ENCODE measurements at regions not wholly inside any gene's neighbourhood (a gene's known extent, or its start where the extent isn't known, plus 50 kb on each side); places are given as distances from the start of the nearest gene placed in this dataset.

DNA sequence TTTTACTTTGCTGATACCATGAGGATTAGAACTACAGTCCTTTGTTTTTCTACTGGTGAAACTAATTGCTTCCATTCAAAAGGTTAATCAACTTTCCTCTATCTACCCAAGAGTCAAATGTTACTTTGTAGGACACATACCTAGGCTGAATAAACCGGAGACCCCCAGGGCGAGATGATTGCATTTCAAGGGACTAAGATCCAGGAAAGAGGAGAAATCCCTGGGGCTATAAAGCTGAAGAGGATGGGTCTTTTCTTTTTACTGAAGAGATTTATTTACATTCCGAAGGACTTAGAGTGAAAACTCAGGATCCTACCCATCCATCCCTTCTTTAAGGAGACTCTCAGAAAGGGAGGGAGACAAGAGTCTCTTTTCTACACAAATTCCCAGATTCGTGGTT, 331.9 kb downstream of the CDH19 start:
- 29% methylated on average over 4 of the region's 4 CpGs for WGBS (ENCODE audit: insufficient coverage, low coverage, low lambda C conversion rate, missing lambda C conversion rate)
- no peak overlapping the region for H3K4me3 ChIP-seq
- no peak overlapping the region for H3K27ac ChIP-seq
- H3K27me3 ChIP-seq: no peaks in the 10 kb centered on the region
- intact Hi-C loops (cut with DNase I): no loop called here
- TF ChIP-seq, protein P1, sequence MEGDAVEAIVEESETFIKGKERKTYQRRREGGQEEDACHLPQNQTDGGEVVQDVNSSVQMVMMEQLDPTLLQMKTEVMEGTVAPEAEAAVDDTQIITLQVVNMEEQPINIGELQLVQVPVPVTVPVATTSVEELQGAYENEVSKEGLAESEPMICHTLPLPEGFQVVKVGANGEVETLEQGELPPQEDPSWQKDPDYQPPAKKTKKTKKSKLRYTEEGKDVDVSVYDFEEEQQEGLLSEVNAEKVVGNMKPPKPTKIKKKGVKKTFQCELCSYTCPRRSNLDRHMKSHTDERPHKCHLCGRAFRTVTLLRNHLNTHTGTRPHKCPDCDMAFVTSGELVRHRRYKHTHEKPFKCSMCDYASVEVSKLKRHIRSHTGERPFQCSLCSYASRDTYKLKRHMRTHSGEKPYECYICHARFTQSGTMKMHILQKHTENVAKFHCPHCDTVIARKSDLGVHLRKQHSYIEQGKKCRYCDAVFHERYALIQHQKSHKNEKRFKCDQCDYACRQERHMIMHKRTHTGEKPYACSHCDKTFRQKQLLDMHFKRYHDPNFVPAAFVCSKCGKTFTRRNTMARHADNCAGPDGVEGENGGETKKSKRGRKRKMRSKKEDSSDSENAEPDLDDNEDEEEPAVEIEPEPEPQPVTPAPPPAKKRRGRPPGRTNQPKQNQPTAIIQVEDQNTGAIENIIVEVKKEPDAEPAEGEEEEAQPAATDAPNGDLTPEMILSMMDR (IDR thresholded peaks at IDR 0.05): no peak
- TF ChIP-seq POLR2A (IDR thresholded peaks at IDR 0.05): no peak
- H3K4me1 ChIP-seq: no peaks in the 10 kb centered on the region
- H3K36me3 ChIP-seq: no peaks in the 10 kb centered on the region
- H3K9me3 ChIP-seq: peaks cover 0 to 7% (median 0%) of the 10 kb centered on the region in 4 donors
- ATAC-seq (no peak), DNase-seq (no peak)

DNA sequence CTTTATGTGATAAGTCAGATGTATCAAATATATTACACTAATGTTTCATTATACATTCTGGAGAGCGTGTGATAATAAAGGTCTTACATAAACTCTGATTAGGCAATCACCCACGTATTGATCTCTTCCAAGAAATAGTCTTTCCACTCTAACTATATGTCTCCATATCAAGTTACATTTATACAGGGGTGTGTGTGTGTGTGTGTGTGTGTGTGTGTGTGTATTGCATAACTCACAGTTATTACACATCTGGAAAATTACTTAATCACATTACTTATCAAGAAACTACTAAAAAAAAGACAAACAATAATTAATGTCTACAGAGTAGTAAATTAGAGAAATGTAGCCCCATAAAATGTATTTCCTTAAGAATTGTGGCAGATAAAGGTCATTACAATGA, 339.8 kb downstream of the CDH19 start:
- TF ChIP-seq, protein P1 (IDR thresholded peaks at IDR 0.05): no peak
- TF ChIP-seq POLR2A (IDR thresholded peaks at IDR 0.05): no peak
- no peaks in the 10 kb centered on the region for H3K27me3 ChIP-seq
- intact Hi-C loops (cut with DNase I): no loop called here

DNA sequence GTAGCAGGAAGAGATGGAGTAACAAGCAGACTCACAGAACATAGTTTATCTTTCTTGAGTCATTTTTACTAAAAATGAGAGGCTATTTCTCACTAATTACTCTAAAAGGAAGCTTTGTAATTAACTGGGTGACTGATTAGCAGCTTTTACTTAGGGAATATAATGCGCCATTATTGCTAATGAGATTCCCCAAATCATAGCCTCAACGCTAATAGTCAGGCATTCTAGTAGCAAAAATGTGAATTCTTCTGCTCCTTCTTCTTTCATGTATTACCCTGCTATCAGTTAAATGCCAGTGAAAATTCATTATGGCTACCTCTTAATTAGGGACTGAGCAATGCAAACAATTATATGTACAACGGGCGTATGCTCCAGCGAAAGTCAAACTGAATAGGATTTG, 349.8 kb downstream of the CDH19 start:
- no peak for DNase-seq
- no peaks in the 10 kb centered on the region for H3K27me3 ChIP-seq
- intact Hi-C loops (cut with DNase I): no loop called here
- ATAC-seq: no peak
- TF ChIP-seq, protein P1 (IDR thresholded peaks at IDR 0.05): no peak
- no peak for TF ChIP-seq POLR2A (IDR thresholded peaks at IDR 0.05)
- no peaks in the 10 kb centered on the region for H3K9me3 ChIP-seq
- no peaks in the 10 kb centered on the region for H3K4me1 ChIP-seq
- no peaks in the 10 kb centered on the region for H3K36me3 ChIP-seq
- no peak overlapping the region for H3K4me3 ChIP-seq
- no peak overlapping the region for H3K27ac ChIP-seq
- WGBS (ENCODE audit: insufficient coverage, low coverage, low lambda C conversion rate, missing lambda C conversion rate): 62% methylated on average over 5 of the region's 5 CpGs

More for the DNA sequence above, 339.8 kb downstream of the CDH19 start:
- Histone ChIP-seq H3K4me1 (no peaks in the 10 kb centered on the region), H3K36me3 (no peaks in the 10 kb centered on the region), H3K27ac (no peak overlapping the region), H3K9me3 (peaks cover 0 to 7% (median 0%) of the 10 kb centered on the region in 4 donors), H3K4me3 (no peak overlapping the region)
- no peak for ATAC-seq
- WGBS (ENCODE audit: insufficient coverage, low coverage, low lambda C conversion rate, missing lambda C conversion rate): 27% methylated on average over 2 of the region's 2 CpGs
- DNase-seq: no peak

DNA sequence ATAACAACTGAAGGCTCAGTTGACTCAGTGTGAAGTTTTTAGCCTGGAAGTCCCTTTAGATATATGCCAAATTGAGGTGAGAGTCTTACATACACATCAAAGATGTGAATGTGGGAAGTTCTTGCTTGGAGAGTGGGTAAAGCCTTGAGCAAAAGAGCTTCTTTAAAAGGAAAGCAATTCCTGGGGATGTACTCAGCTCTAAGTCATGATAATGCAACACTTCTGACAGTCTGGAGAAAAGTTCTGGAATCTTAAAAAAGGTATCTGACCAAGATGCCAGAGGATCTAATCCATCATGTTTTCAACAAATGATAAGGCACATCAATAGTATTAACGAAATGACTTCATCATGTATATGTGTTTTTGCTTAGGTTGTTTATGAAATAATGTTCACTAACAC, 351.2 kb downstream of the CDH19 start:
- TF ChIP-seq POLR2A (IDR thresholded peaks at IDR 0.05): no peak
- TF ChIP-seq, protein P1 (IDR thresholded peaks at IDR 0.05): no peak
- H3K27ac ChIP-seq: no peak overlapping the region
- H3K36me3 ChIP-seq: no peaks in the 10 kb centered on the region
- intact Hi-C loops (cut with DNase I): no loop called here
- DNase-seq: no peak
- H3K4me1 ChIP-seq: no peaks in the 10 kb centered on the region
- no peak for ATAC-seq
- no peak overlapping the region for H3K4me3 ChIP-seq
- H3K27me3 ChIP-seq: no peaks in the 10 kb centered on the region
- H3K9me3 ChIP-seq: no peaks in the 10 kb centered on the region
- WGBS (ENCODE audit: insufficient coverage, low coverage, low lambda C conversion rate, missing lambda C conversion rate): 20% methylated on average over 1 of the region's 1 CpG

- Histone ChIP-seq H3K27ac (no peak overlapping the region), H3K4me3 (no peak overlapping the region), H3K36me3 (no peaks in the 10 kb centered on the region), H3K27me3 (no peaks in the 10 kb centered on the region), H3K4me1 (no peaks in the 10 kb centered on the region), H3K9me3 (no peaks in the 10 kb centered on the region)
- DNase-seq: no peak
- WGBS (ENCODE audit: insufficient coverage, low coverage, low lambda C conversion rate, missing lambda C conversion rate): 50% methylated on average over 2 of the region's 2 CpGs
- ATAC-seq: no peak
- no peak for TF ChIP-seq POLR2A (IDR thresholded peaks at IDR 0.05)
- TF ChIP-seq, protein P1 (IDR thresholded peaks at IDR 0.05): no peak
- intact Hi-C loops (cut with DNase I): no loop called here
These were observed 368.7 kb downstream of the CDH19 start for GRCh38 chr18:66235206-66235605.
